ENCODE measurements at regions not wholly inside any gene's neighbourhood (a gene's known extent, or its start where the extent isn't known, plus 50 kb on each side); places are given as distances from the start of the nearest gene placed in this dataset.
"Not testable (repeated sequence)": the region's sequence is repeated elsewhere in the genome, so short reads cannot be mapped to it uniquely, and the experiment has no call there.

- TF ChIP-seq ZFX (IDR thresholded peaks at IDR 0.05); CTCF (conservative IDR thresholded peaks at IDR 0.05): not testable (repeated sequence)
These were observed 2406.1 kb upstream of the PCDH20 start for GRCh38 chr13:63821785-63822184.

Data from C4-2B (cell line).